PC-9 (cell line): ENCODE measurements at regions not wholly inside any gene's neighbourhood (a gene's known extent, or its start where the extent isn't known, plus 50 kb on each side); places are given as distances from the start of the nearest gene placed in this dataset.

Experiments
- BruUV-seq: library from RNA; stranded (reverse); fragments of 400-500 nt; replicated peaks from 2 replicates; lab custom pipeline; 2021; lab: Mats Ljungman, UMichigan
- CTCF ChIA-PET: fragments of 300-600 bp; sonication (Branson Sonifier 250); formaldehyde crosslinking; loops from one replicate; lab custom pipeline; 2022; ENCODE audit warnings: antibody characterized with exemption; lab: Charles Lee
- POLR2A ChIA-PET: fragments of 300-600 bp; sonication (Branson Sonifier 250); formaldehyde crosslinking; loops from one replicate; lab custom pipeline; 2022; ENCODE audit warnings: antibody characterized with exemption; ENCODE audit not compliant: unreplicated experiment; lab: Charles Lee
- DNase-seq, 2 experiments: peaks; one replicate each; pipeline versions ENCODE4 v3.0.0 to v3.0.0-alpha.2; 2015 to 2022; ENCODE audit warnings: mixed read lengths in 1 of 2
- H2AFZ ChIP-seq: fragments of 200-600 bp; sonication (generic); 2 replicates; pipeline ENCODE4 v1.8.1; 2017; ENCODE audit warnings: antibody characterized with exemption
- H3F3A ChIP-seq: fragments of 200-600 bp; sonication (generic); 2 replicates; pipeline ENCODE4 v1.8.1; 2017; ENCODE audit warnings: antibody characterized with exemption, mild to moderate bottlenecking, low read depth; ENCODE audit not compliant: insufficient read depth
- H3K27ac ChIP-seq: fragments of 200-600 bp; sonication (generic); 2 replicates; pipeline ENCODE4 v1.6.1; 2016; ENCODE audit warnings: mixed run types
- H3K27me3 ChIP-seq: fragments of 200-600 bp; sonication (generic); 2 replicates; pipeline ENCODE4 v1.6.1; 2016; ENCODE audit warnings: low read depth, mixed run types; ENCODE audit not compliant: insufficient read depth
- H3K36me3 ChIP-seq: fragments of 200-600 bp; sonication (generic); 2 replicates; pipeline ENCODE4 v1.6.1; 2016; ENCODE audit warnings: low read depth, mixed run types
- H3K4me1 ChIP-seq: fragments of 200-600 bp; sonication (generic); replicated peaks from 2 replicates; pipeline ENCODE4 v1.6.1; 2016; ENCODE audit warnings: mixed run types; ENCODE audit not compliant: insufficient read depth
- H3K4me2 ChIP-seq: fragments of 200-600 bp; sonication (generic); 2 replicates; pipeline ENCODE4 v1.6.1; 2017; ENCODE audit warnings: mixed run types
- H3K4me3 ChIP-seq: fragments of 200-600 bp; sonication (generic); 2 replicates; pipeline ENCODE4 v1.6.1; 2016; ENCODE audit warnings: mixed run types
- H3K79me2 ChIP-seq: fragments of 200-600 bp; sonication (generic); 2 replicates; pipeline ENCODE4 v1.6.1; 2017; ENCODE audit warnings: low read depth, mixed run types
- H3K9me2 ChIP-seq: fragments of 200-600 bp; sonication (generic); 2 replicates; pipeline ENCODE4 v1.8.1; 2017; ENCODE audit warnings: mild to moderate bottlenecking; ENCODE audit not compliant: insufficient read depth
- H3K9me3 ChIP-seq: fragments of 200-600 bp; sonication (generic); 2 replicates; pipeline ENCODE4 v1.8.1; 2016; ENCODE audit warnings: low read depth; ENCODE audit not compliant: insufficient read depth
- H4K20me1 ChIP-seq: fragments of 200-600 bp; sonication (generic); 2 replicates; pipeline ENCODE4 v1.8.1; 2017; ENCODE audit not compliant: insufficient read depth
- CTCF ChIP-seq: fragments of 200-600 bp; sonication (generic); conservative IDR thresholded peaks from 2 replicates; pipeline ENCODE4 v1.6.1; 2017; ENCODE audit warnings: mixed run types, antibody characterized with exemption, mild to moderate bottlenecking, moderate library complexity
- EZH2 ChIP-seq: fragments of 200-600 bp; sonication (generic); IDR thresholded peaks from 2 replicates; pipeline ENCODE4 v1.8.0; 2017; ENCODE audit warnings: antibody characterized with exemption, low read depth
- intact Hi-C: fragments of 100-400 bp; cut with micrococcal nuclease; formaldehyde crosslinking; loops from one replicate; pipeline ENCODE4 v1.10.0; 2022; ENCODE audit not compliant: unreplicated experiment

GRCh38 chr14:82398256-82398655 is 864.6 kb upstream of the SEL1L start:
- Histone ChIP-seq H3K79me2 (no peaks in the 10 kb centered on the region), H3F3A (no peaks in the 10 kb centered on the region), H3K27ac (no peak overlapping the region), H3K27me3 (no peaks in the 10 kb centered on the region), H3K36me3 (no peaks in the 10 kb centered on the region), H2AFZ (no peak overlapping the region), H3K9me3 (no peaks in the 10 kb centered on the region), H3K4me2 (no peak overlapping the region), H3K4me3 (no peak overlapping the region), H3K9me2 (no peaks in the 10 kb centered on the region), H4K20me1 (no peaks in the 10 kb centered on the region), H3K4me1 (no peaks in the 10 kb centered on the region)
- TF ChIP-seq CTCF (no peak), EZH2 (no peak)
- CTCF ChIA-PET, result no interaction called here
- DNase-seq, result no peak
- BruUV-seq, result no TSS peak
- intact Hi-C loops, result no loop called here
- POLR2A ChIA-PET, result no interaction called here

- no peaks in the 10 kb centered on the region for H3F3A ChIP-seq
- no peaks in the 10 kb centered on the region for H4K20me1 ChIP-seq
- no peak for TF ChIP-seq EZH2
- TF ChIP-seq CTCF, result no peak
- no peak overlapping the region for H3K4me3 ChIP-seq
- no peaks in the 10 kb centered on the region for H3K4me1 ChIP-seq
- POLR2A ChIA-PET, result no interaction called here
- DNase-seq, result no peak
- CTCF ChIA-PET, result no interaction called here
- no peaks in the 10 kb centered on the region for H3K9me3 ChIP-seq
- no peak overlapping the region for H3K27ac ChIP-seq
- H3K27me3 ChIP-seq, result no peaks in the 10 kb centered on the region
- no peak overlapping the region for H3K4me2 ChIP-seq
- no TSS peak for BruUV-seq
- H3K36me3 ChIP-seq, result no peaks in the 10 kb centered on the region
- intact Hi-C loops, result no loop called here
- H3K9me2 ChIP-seq, result no peaks in the 10 kb centered on the region
- H3K79me2 ChIP-seq, result no peaks in the 10 kb centered on the region
- H2AFZ ChIP-seq, result no peak overlapping the region
Measured at GRCh38 chr14:82403987-82404386, 870.3 kb upstream of the SEL1L start.

GRCh38 chr14:82410064-82410463 is 876.4 kb upstream of the SEL1L start:
- no peaks in the 10 kb centered on the region for H3K4me1 ChIP-seq
- no peak overlapping the region for H3K4me3 ChIP-seq
- no peaks in the 10 kb centered on the region for H3K27me3 ChIP-seq
- intact Hi-C loops, result no loop called here
- no peaks in the 10 kb centered on the region for H3K79me2 ChIP-seq
- no peak for DNase-seq
- H3K9me3 ChIP-seq, result no peaks in the 10 kb centered on the region
- H2AFZ ChIP-seq, result no peak overlapping the region
- no peaks in the 10 kb centered on the region for H3K9me2 ChIP-seq
- no peaks in the 10 kb centered on the region for H4K20me1 ChIP-seq
- no peaks in the 10 kb centered on the region for H3K36me3 ChIP-seq
- ChIA-PET POLR2A (no interaction called here), CTCF (no interaction called here)
- BruUV-seq, result no TSS peak
- H3K4me2 ChIP-seq, result no peak overlapping the region
- H3K27ac ChIP-seq, result no peak overlapping the region
- TF ChIP-seq EZH2, result no peak
- no peak for TF ChIP-seq CTCF
- no peaks in the 10 kb centered on the region for H3F3A ChIP-seq
